ENCODE measurements at regions not wholly inside any gene's neighbourhood (a gene's known extent, or its start where the extent isn't known, plus 50 kb on each side); places are given as distances from the start of the nearest gene placed in this dataset.

- DNase-seq (ENCODE audit: low read depth), result no peak
Measured at GRCh38 chr7:47044625-47045024, 537.3 kb downstream of the TNS3 start.

- DNase-seq (ENCODE audit: low read depth), result no peak
Measured at GRCh38 chr7:47043304-47043703, 538.6 kb downstream of the TNS3 start.

GRCh38 chr7:47042669-47043068 is 539.2 kb downstream of the TNS3 start:
- DNase-seq (ENCODE audit: low read depth), result no peak

GRCh38 chr7:47040795-47041347 is 541.0 kb downstream of the TNS3 start:
- DNase-seq (ENCODE audit: low read depth), result no peak

- peak; percentile 28 for DNase-seq (ENCODE audit: low read depth)
Measured at GRCh38 chr7:47039904-47040303, 542.0 kb downstream of the TNS3 start.

GRCh38 chr7:47039089-47039648 is 542.7 kb downstream of the TNS3 start:
- no peak for DNase-seq (ENCODE audit: low read depth)

GRCh38 chr7:47038621-47039020 is 543.3 kb downstream of the TNS3 start:
- DNase-seq (ENCODE audit: low read depth), result no peak

GRCh38 chr7:47037607-47038006 is 544.3 kb downstream of the TNS3 start:
- no peak for DNase-seq (ENCODE audit: low read depth)

- DNase-seq (ENCODE audit: low read depth), result no peak
Measured at GRCh38 chr7:47036909-47037308, 545.0 kb downstream of the TNS3 start.

- DNase-seq (ENCODE audit: low read depth), result no peak
Measured at GRCh38 chr7:47035522-47035921, 546.4 kb downstream of the TNS3 start.

- DNase-seq (ENCODE audit: low read depth), result peak; percentile 63
Measured at GRCh38 chr7:47034180-47034579, 547.7 kb downstream of the TNS3 start.

GRCh38 chr7:47032536-47032908 is 549.4 kb downstream of the TNS3 start:
- DNase-seq (ENCODE audit: low read depth), result no peak

GRCh38 chr7:47031786-47032535 is 550.0 kb downstream of the TNS3 start:
- peak; percentile 78 for DNase-seq (ENCODE audit: low read depth)

- no peak for DNase-seq (ENCODE audit: low read depth)
Measured at GRCh38 chr7:47028284-47028683, 553.6 kb downstream of the TNS3 start.

GRCh38 chr7:47027695-47028240 is 554.1 kb downstream of the TNS3 start:
- DNase-seq (ENCODE audit: low read depth), result no peak

GRCh38 chr7:47026780-47027361 is 555.0 kb downstream of the TNS3 start:
- no peak for DNase-seq (ENCODE audit: low read depth)

GRCh38 chr7:47024991-47025390 is 556.9 kb downstream of the TNS3 start:
- no peak for DNase-seq (ENCODE audit: low read depth)

- DNase-seq (ENCODE audit: low read depth), result peak; percentile 36
Measured at GRCh38 chr7:47008461-47008860, 573.5 kb downstream of the TNS3 start.

- DNase-seq (ENCODE audit: low read depth), result peak; percentile 26
Measured at GRCh38 chr7:47007471-47007870, 574.4 kb downstream of the TNS3 start.

GRCh38 chr7:47000561-47000960 is 581.4 kb downstream of the TNS3 start:
- peak; percentile 6 for DNase-seq (ENCODE audit: low read depth)

GRCh38 chr7:46999866-47000265 is 582.0 kb downstream of the TNS3 start:
- no peak for DNase-seq (ENCODE audit: low read depth)

GRCh38 chr7:46996972-46997371 is 584.9 kb downstream of the TNS3 start:
- peak; percentile 10 for DNase-seq (ENCODE audit: low read depth)

- no peak for DNase-seq (ENCODE audit: low read depth)
Measured at GRCh38 chr7:46993396-46993795, 588.5 kb downstream of the TNS3 start.
